Osteocyte (in vitro differentiated cells): ENCODE measurements at regions not wholly inside any gene's neighbourhood (a gene's known extent, or its start where the extent isn't known, plus 50 kb on each side); places are given as distances from the start of the nearest gene placed in this dataset.

Source experiments
- DNase-seq: peaks from one replicate; pipeline ENCODE4 v3.0.0; 2021; ENCODE audit warnings: mixed read lengths; ENCODE audit not compliant: unreplicated experiment; ENCODE audit errors: extremely low spot score
- H3K27ac Mint-ChIP-seq: one replicate; pipeline ENCODE4 v1.8.0; 2021; ENCODE audit warnings: mild to moderate bottlenecking, mixed read lengths; ENCODE audit not compliant: unreplicated experiment
- H3K27me3 Mint-ChIP-seq: one replicate; pipeline ENCODE4 v1.8.0; 2021; ENCODE audit warnings: mixed read lengths; ENCODE audit not compliant: unreplicated experiment
- H3K36me3 Mint-ChIP-seq: one replicate; pipeline ENCODE4 v1.8.0; 2021; ENCODE audit warnings: mixed read lengths; ENCODE audit not compliant: unreplicated experiment
- H3K4me1 Mint-ChIP-seq: one replicate; pipeline ENCODE4 v1.8.0; 2021; ENCODE audit warnings: mixed read lengths; ENCODE audit not compliant: unreplicated experiment
- H3K4me3 Mint-ChIP-seq: one replicate; pipeline ENCODE4 v1.8.0; 2021; ENCODE audit warnings: mild to moderate bottlenecking, moderate library complexity, mixed read lengths; ENCODE audit not compliant: unreplicated experiment
- H3K9me3 Mint-ChIP-seq: one replicate; pipeline ENCODE4 v1.8.0; 2021; ENCODE audit warnings: mixed read lengths; ENCODE audit not compliant: unreplicated experiment
- TF ChIP-seq, protein P1 (sequence below): fragments of 200-600 bp; sonication (generic); IDR thresholded peaks from 2 replicates; pipeline ENCODE4 v1.5.0; 2021; ENCODE audit warnings: antibody characterized with exemption, mild to moderate bottlenecking, moderate library complexity

DNA sequence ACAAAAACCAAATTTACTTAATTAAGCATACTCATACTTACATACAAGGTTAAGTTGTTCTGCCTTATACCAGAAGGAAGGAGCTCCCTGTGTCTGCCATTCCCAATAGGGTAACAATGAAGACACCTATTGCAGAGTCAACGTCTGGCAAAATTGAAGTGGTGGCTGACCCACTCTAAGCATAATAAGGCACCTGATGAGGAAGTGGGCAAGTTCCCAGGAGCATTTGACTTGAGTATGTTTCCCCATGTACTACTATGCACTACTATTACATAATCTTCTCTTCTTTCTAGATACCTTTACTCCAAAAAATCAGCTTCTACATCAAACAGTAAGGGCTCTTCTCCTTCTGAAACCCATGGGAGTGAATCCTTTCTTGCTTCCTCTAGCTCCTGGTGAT, 591.5 kb downstream of the PPARGC1A start:
- H3K4me1 Mint-ChIP-seq, result no peaks in the 10 kb centered on the region

DNA sequence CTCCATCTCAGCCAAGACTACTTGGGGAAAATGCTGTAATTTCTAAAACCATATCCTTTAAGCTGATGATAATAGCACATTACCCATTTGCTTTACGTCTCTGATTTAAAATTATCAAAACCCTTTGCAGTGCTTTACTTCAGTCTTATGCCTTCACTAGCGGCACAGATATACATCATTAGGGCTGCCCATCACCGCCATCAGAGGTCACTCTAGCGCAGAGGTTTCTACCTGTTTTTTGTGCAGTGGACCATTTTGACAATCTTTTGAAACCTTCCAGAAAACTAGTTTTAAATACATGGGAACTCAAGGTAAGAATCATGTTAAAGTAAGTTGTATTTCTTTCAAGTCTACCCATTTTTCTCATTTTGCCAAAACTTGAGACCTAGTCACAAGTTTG, 592.5 kb downstream of the PPARGC1A start:
- DNase-seq, result no peak
- Mint-ChIP-seq H3K27ac (no peak overlapping the region), H3K27me3 (peaks cover 2% of the 10 kb centered on the region), H3K4me1 (no peaks in the 10 kb centered on the region), H3K4me3 (no peak overlapping the region), H3K36me3 (no peaks in the 10 kb centered on the region), H3K9me3 (no peaks in the 10 kb centered on the region)
- TF ChIP-seq, protein P1, sequence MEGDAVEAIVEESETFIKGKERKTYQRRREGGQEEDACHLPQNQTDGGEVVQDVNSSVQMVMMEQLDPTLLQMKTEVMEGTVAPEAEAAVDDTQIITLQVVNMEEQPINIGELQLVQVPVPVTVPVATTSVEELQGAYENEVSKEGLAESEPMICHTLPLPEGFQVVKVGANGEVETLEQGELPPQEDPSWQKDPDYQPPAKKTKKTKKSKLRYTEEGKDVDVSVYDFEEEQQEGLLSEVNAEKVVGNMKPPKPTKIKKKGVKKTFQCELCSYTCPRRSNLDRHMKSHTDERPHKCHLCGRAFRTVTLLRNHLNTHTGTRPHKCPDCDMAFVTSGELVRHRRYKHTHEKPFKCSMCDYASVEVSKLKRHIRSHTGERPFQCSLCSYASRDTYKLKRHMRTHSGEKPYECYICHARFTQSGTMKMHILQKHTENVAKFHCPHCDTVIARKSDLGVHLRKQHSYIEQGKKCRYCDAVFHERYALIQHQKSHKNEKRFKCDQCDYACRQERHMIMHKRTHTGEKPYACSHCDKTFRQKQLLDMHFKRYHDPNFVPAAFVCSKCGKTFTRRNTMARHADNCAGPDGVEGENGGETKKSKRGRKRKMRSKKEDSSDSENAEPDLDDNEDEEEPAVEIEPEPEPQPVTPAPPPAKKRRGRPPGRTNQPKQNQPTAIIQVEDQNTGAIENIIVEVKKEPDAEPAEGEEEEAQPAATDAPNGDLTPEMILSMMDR, result no peak

More for the DNA sequence above, 591.5 kb downstream of the PPARGC1A start:
- Mint-ChIP-seq H3K4me3 (no peak overlapping the region), H3K36me3 (no peaks in the 10 kb centered on the region), H3K9me3 (no peaks in the 10 kb centered on the region), H3K27ac (no peak overlapping the region), H3K27me3 (peaks cover 2% of the 10 kb centered on the region)
- TF ChIP-seq, protein P1, result no peak
- no peak for DNase-seq

DNA sequence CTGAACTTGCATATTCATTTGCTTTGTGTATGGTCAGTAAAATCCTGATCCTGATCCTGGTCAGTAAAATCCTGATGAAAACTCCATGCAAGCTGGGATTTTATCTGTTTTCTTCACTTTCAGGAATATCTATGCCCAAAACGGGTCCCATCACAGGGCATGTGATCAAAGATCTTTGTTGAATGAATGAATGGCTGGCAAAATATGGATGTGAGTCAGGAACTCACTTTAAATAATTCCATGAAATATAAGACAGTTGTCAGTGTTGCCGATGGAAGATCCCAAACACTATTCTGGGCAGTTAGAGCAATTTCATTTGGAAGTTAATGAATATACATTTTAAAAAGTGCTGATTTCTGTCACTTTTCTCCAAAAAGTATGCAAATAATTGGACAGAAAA, 598.4 kb downstream of the GBA3 start:
- H3K4me1 Mint-ChIP-seq, result no peaks in the 10 kb centered on the region
- H3K27ac Mint-ChIP-seq, result no peak overlapping the region
- DNase-seq, result no peak
- no peaks in the 10 kb centered on the region for H3K9me3 Mint-ChIP-seq
- no peak overlapping the region for H3K4me3 Mint-ChIP-seq
- no peaks in the 10 kb centered on the region for H3K36me3 Mint-ChIP-seq
- TF ChIP-seq, protein P1, result no peak
- H3K27me3 Mint-ChIP-seq, result peaks cover 2% of the 10 kb centered on the region

DNA sequence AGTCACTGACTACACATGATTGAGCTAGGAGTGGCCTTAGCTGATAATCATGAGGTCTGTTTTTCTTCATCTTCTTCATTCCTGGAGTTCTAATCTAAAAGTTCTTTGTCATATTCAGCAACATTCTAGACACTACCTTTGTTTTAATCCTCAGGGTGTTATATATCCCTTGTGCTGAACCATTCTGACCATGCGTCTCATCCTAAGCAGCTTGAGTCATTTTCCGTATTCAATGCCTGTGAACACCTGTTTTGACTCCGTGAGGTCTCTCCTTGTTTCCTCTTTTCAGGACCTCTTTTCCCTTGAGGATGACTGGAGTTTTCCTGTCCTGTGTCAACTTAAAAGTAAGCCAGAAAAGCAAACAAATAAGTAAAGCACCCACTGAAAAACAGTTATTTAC, 597.9 kb downstream of the GBA3 start:
- no peaks in the 10 kb centered on the region for H3K4me1 Mint-ChIP-seq
- no peak overlapping the region for H3K27ac Mint-ChIP-seq
- H3K36me3 Mint-ChIP-seq, result no peaks in the 10 kb centered on the region
- no peaks in the 10 kb centered on the region for H3K9me3 Mint-ChIP-seq
- TF ChIP-seq, protein P1, result no peak
- no peak overlapping the region for H3K4me3 Mint-ChIP-seq
- H3K27me3 Mint-ChIP-seq, result peaks cover 2% of the 10 kb centered on the region
- no peak for DNase-seq

DNA sequence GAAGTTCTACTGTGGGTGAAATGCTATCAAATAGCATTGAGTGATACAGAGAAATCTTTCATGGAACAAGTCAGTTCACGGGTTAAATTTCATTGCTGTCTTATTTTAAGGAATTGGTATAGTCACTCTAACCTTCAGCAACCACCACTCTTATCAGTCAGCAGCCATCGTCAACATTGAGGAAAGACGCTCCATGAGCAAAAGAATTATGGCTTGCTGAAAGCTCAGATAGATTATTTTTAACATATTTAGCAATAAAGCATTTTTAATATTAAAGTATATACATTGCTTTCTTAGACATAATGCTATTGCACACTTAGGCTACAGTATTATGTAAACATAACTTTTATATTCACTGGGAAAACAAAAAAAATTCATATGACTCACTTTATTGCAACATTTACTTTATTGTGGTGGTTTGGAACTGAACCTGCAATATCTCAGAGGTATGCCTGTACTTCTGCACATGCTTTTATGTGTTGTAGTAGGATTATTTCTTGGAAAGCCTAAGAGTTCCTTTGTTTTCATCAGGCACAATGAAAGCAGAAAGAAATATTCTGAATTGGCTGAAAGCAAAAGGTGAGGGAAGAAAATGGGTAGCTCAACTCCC, 586.7 kb downstream of the GBA3 start:
- Mint-ChIP-seq H3K27me3 (no peaks in the 10 kb centered on the region), H3K9me3 (no peaks in the 10 kb centered on the region), H3K4me3 (no peak overlapping the region), H3K36me3 (no peaks in the 10 kb centered on the region), H3K4me1 (no peaks in the 10 kb centered on the region), H3K27ac (no peak overlapping the region)
- no peak for DNase-seq
- TF ChIP-seq, protein P1, result no peak
